Naive thymus-derived CD4-positive, alpha-beta T cell (primary cell): ENCODE measurements at regions not wholly inside any gene's neighbourhood (a gene's known extent, or its start where the extent isn't known, plus 50 kb on each side); places are given as distances from the start of the nearest gene placed in this dataset.

Experiments used
- ATAC-seq: fragments of 150-1000 bp; cut with Tn5 transposase; 2 replicates; pipeline ENCODE4 v1.10.0; 2021; ENCODE audit warnings: mild to moderate bottlenecking, moderate library complexity
- CTCF ChIA-PET: fragments of 350-600 bp; sonication (Branson Sonifier 250); formaldehyde crosslinking; loops from one replicate; lab custom pipeline; 2021; ENCODE audit warnings: antibody characterized with exemption; lab: Charles Lee
- POLR2A ChIA-PET: fragments of 350-600 bp; sonication (Branson Sonifier 250); formaldehyde crosslinking; loops from one replicate; lab custom pipeline; 2021; ENCODE audit warnings: antibody characterized with exemption, inconsistent platforms; lab: Charles Lee
- DNase-seq, 9 donors: peaks; one replicate each; pipeline versions ENCODE4 v3.0.0 to v3.0.0-alpha.2; 2020 to 2022; ENCODE audit warnings: mixed read lengths in 1 of 9
- H3K27ac ChIP-seq: one replicate; pipeline ENCODE4 v1.7.0; 2013; ENCODE audit warnings: mild to moderate bottlenecking, low read depth, low read length, moderate library complexity
- H3K27me3 ChIP-seq, 2 donors: one replicate each; pipeline ENCODE4 v1.7.0; 2013; ENCODE audit warnings: low read length in 2 of 2, mild to moderate bottlenecking in 2 of 2, moderate library complexity in 2 of 2; ENCODE audit not compliant: control insufficient read depth in 2 of 2, insufficient read depth in 2 of 2
- H3K36me3 ChIP-seq, 3 experiments: 1 replicate in 2 of 3; 2 replicates in 1 of 3; pipeline ENCODE4 v1.7.0; 2013; ENCODE audit warnings: low read length in 3 of 3, mild to moderate bottlenecking in 3 of 3, moderate library complexity in 1 of 3; ENCODE audit not compliant: insufficient read depth in 3 of 3, control insufficient read depth in 2 of 3
- H3K4me1 ChIP-seq, 2 donors: one replicate each; pipeline ENCODE4 v1.7.0; 2013; ENCODE audit warnings: low read length in 2 of 2, mild to moderate bottlenecking in 2 of 2, moderate library complexity in 1 of 2; ENCODE audit not compliant: control insufficient read depth in 2 of 2, insufficient read depth in 2 of 2
- H3K4me3 ChIP-seq: 2 replicates; pipeline ENCODE4 v1.7.0; 2013; ENCODE audit warnings: mild to moderate bottlenecking, low read length
- H3K9me3 ChIP-seq, 3 experiments: 1 replicate in 2 of 3; 2 replicates in 1 of 3; pipeline ENCODE4 v1.7.0; 2013; ENCODE audit warnings: low read length in 3 of 3; ENCODE audit not compliant: control insufficient read depth in 2 of 3
- H3K27ac Mint-ChIP-seq, 9 donors: one replicate each; pipeline ENCODE4 v1.8.0; 2020 to 2022; ENCODE audit warnings: mixed read lengths in 9 of 9, mild to moderate bottlenecking in 8 of 9, moderate library complexity in 5 of 9, inconsistent platforms in 2 of 9
- H3K27me3 Mint-ChIP-seq, 5 donors: one replicate each; pipeline ENCODE4 v1.8.0; 2021 to 2022; ENCODE audit warnings: mixed read lengths in 5 of 5, mild to moderate bottlenecking in 1 of 5
- H3K36me3 Mint-ChIP-seq, 5 donors: one replicate each; pipeline ENCODE4 v1.8.0; 2020 to 2022; ENCODE audit warnings: mixed read lengths in 5 of 5, mild to moderate bottlenecking in 3 of 5, inconsistent platforms in 1 of 5
- H3K4me1 Mint-ChIP-seq, 7 donors: one replicate each; pipeline ENCODE4 v1.8.0; 2020 to 2022; ENCODE audit warnings: mixed read lengths in 7 of 7, mild to moderate bottlenecking in 3 of 7, inconsistent platforms in 1 of 7
- H3K4me3 Mint-ChIP-seq, 10 donors: one replicate each; pipeline ENCODE4 v1.8.0; 2020 to 2022; ENCODE audit warnings: mild to moderate bottlenecking in 10 of 10, mixed read lengths in 10 of 10, moderate library complexity in 6 of 10, inconsistent platforms in 2 of 10
- H3K9me3 Mint-ChIP-seq, 11 donors: one replicate each; pipeline ENCODE4 v1.8.0; 2020 to 2022; ENCODE audit warnings: mixed read lengths in 11 of 11, mild to moderate bottlenecking in 4 of 11, inconsistent platforms in 1 of 11, moderate library complexity in 1 of 11
- intact Hi-C, 2 donors: fragments of 100-400 bp; cut with micrococcal nuclease; formaldehyde crosslinking; loops; one replicate each; pipeline ENCODE4 v1.15.1; 2023

DNA sequence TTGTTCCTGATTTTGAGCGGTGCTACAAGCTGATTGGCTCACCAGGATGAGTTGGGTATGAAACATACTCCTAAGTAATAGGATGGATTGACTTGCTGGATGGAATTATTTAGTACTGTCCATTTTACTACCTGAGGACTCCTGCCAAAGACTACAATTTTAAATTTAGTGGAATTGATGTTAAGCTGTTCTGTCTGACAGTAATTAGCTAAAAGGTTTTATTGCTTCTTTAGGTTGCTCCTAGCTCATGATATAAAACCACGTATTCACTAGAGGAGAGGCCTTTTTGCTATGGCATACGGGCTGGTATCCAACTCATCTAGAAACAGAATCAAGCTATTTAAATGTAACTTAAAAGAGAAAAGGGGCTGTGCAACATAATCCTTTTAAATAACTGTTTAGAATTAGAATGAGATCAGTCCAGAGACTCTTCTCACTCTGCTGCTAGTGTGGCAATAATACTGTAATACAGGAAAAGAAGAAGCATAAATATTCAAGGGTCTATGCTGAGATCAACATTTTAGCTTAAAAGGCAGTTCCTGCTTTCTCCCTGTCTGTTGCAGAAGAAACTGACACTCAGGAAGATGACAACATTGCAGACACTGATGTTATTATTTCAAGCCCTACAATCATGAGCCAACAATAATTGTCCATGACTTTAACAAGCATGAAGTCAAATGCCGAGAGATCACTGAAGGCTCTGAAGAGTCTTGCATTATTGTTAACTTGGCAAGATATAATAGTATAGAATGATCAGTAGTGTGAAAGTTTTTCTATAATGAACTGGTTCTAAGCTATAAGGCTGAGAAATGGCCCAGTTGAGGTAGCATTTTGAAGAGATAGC, 258.7 kb upstream of the ADGRL4 start:
- H3K4me3 Mint-ChIP-seq: no peak overlapping the region
- no peaks in the 10 kb centered on the region for H3K9me3 ChIP-seq
- no peak overlapping the region for H3K27ac ChIP-seq
- H3K9me3 Mint-ChIP-seq: peaks cover 0 to under 1% (median 0%) of the 10 kb centered on the region in 11 donors
- H3K4me3 ChIP-seq: no peak overlapping the region
- H3K36me3 ChIP-seq: no peaks in the 10 kb centered on the region
- no peaks in the 10 kb centered on the region for H3K4me1 Mint-ChIP-seq
- no peaks in the 10 kb centered on the region for H3K27me3 Mint-ChIP-seq
- DNase-seq: no peak
- H3K36me3 Mint-ChIP-seq: no peaks in the 10 kb centered on the region
- intact Hi-C loops: no loop called here
- no peaks in the 10 kb centered on the region for H3K4me1 ChIP-seq
- no peak overlapping the region for H3K27ac Mint-ChIP-seq
- no peak for ATAC-seq
- CTCF ChIA-PET: no interaction called here
- no peaks in the 10 kb centered on the region for H3K27me3 ChIP-seq
- POLR2A ChIA-PET: no interaction called here

GRCh38 chr1:79264285-79264684, 257.8 kb upstream of the ADGRL4 start:
- no peak overlapping the region for H3K27ac Mint-ChIP-seq
- Histone ChIP-seq H3K27ac (no peak overlapping the region), H3K9me3 (no peaks in the 10 kb centered on the region), H3K27me3 (no peaks in the 10 kb centered on the region), H3K36me3 (no peaks in the 10 kb centered on the region), H3K4me3 (no peak overlapping the region), H3K4me1 (no peaks in the 10 kb centered on the region)
- ChIA-PET CTCF (no interaction called here), POLR2A (no interaction called here)
- H3K4me3 Mint-ChIP-seq: no peak overlapping the region
- intact Hi-C loops: no loop called here
- no peaks in the 10 kb centered on the region for H3K36me3 Mint-ChIP-seq
- ATAC-seq (no peak), DNase-seq (no peak)
- no peaks in the 10 kb centered on the region for H3K27me3 Mint-ChIP-seq
- H3K4me1 Mint-ChIP-seq: no peaks in the 10 kb centered on the region
- H3K9me3 Mint-ChIP-seq: peaks cover 0 to 2% (median 0%) of the 10 kb centered on the region in 11 donors

GRCh38 chr1:79262745-79263258, 256.3 kb upstream of the ADGRL4 start:
- no peak for DNase-seq
- Histone ChIP-seq H3K9me3 (no peaks in the 10 kb centered on the region), H3K4me1 (no peaks in the 10 kb centered on the region), H3K27me3 (no peaks in the 10 kb centered on the region), H3K4me3 (no peak overlapping the region), H3K36me3 (no peaks in the 10 kb centered on the region), H3K27ac (no peak overlapping the region)
- H3K36me3 Mint-ChIP-seq: no peaks in the 10 kb centered on the region
- no peaks in the 10 kb centered on the region for H3K4me1 Mint-ChIP-seq
- POLR2A ChIA-PET: no interaction called here
- CTCF ChIA-PET: no interaction called here
- no peaks in the 10 kb centered on the region for H3K27me3 Mint-ChIP-seq
- H3K9me3 Mint-ChIP-seq: peaks cover 0 to 3% (median 0%) of the 10 kb centered on the region in 11 donors
- intact Hi-C loops: no loop called here
- no peak overlapping the region for H3K4me3 Mint-ChIP-seq
- ATAC-seq: no peak
- no peak overlapping the region for H3K27ac Mint-ChIP-seq

GRCh38 chr1:79259390-79260336, 253.1 kb upstream of the ADGRL4 start:
- POLR2A ChIA-PET: no interaction called here

GRCh38 chr1:79255421-79255820, 248.9 kb upstream of the ADGRL4 start:
- H3K27ac ChIP-seq: no peak overlapping the region

More at GRCh38 chr1:79259390-79260336, 253.1 kb upstream of the ADGRL4 start:
- Mint-ChIP-seq H3K4me1 (no peaks in the 10 kb centered on the region), H3K4me3 (no peak overlapping the region), H3K36me3 (no peaks in the 10 kb centered on the region), H3K9me3 (peaks cover 0 to 3% (median 0%) of the 10 kb centered on the region in 11 donors), H3K27ac (no peak overlapping the region), H3K27me3 (no peaks in the 10 kb centered on the region)
- no peaks in the 10 kb centered on the region for H3K36me3 ChIP-seq
- no peaks in the 10 kb centered on the region for H3K27me3 ChIP-seq
- DNase-seq (no peak), ATAC-seq (no peak)
- CTCF ChIA-PET: no interaction called here
- intact Hi-C loops: no loop called here
- no peaks in the 10 kb centered on the region for H3K4me1 ChIP-seq
- no peak overlapping the region for H3K4me3 ChIP-seq
- no peaks in the 10 kb centered on the region for H3K9me3 ChIP-seq
- no peak overlapping the region for H3K27ac ChIP-seq

DNA sequence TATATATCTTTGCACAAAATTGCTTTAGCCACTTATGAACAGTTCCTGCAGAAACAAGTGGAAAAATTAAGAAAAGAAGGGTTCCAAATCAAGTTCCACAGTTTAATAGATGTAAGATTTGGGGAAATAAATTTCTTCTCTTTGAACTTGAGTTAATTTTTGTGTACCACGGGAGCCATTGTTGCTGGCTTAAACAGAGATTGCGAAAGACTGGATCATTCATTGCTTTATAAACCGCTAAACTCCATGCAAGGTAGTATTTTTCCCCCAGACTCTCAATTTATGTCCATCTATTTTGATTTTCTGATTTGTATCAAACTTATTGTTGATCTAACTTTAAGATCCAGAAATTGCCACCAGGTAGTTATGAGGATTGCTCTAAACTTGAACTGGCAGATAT, 246.1 kb upstream of the ADGRL4 start:
- Histone ChIP-seq H3K36me3 (no peaks in the 10 kb centered on the region), H3K4me3 (no peak overlapping the region), H3K27ac (no peak overlapping the region), H3K27me3 (no peaks in the 10 kb centered on the region), H3K4me1 (no peaks in the 10 kb centered on the region), H3K9me3 (no peaks in the 10 kb centered on the region)
- Mint-ChIP-seq H3K9me3 (no peaks in the 10 kb centered on the region), H3K4me1 (no peaks in the 10 kb centered on the region), H3K27me3 (no peaks in the 10 kb centered on the region), H3K27ac (no peak overlapping the region), H3K4me3 (no peak overlapping the region), H3K36me3 (no peaks in the 10 kb centered on the region)
- intact Hi-C loops: no loop called here
- CTCF ChIA-PET: no interaction called here
- no peak for ATAC-seq
- no peak for DNase-seq
- POLR2A ChIA-PET: no interaction called here

More at GRCh38 chr1:79255421-79255820, 248.9 kb upstream of the ADGRL4 start:
- intact Hi-C loops: no loop called here
- Histone ChIP-seq H3K36me3 (no peaks in the 10 kb centered on the region), H3K27me3 (no peaks in the 10 kb centered on the region), H3K4me3 (no peak overlapping the region), H3K9me3 (no peaks in the 10 kb centered on the region), H3K4me1 (no peaks in the 10 kb centered on the region)
- H3K9me3 Mint-ChIP-seq: peaks cover 0 to 3% (median 0%) of the 10 kb centered on the region in 11 donors
- ChIA-PET CTCF (no interaction called here), POLR2A (no interaction called here)
- no peaks in the 10 kb centered on the region for H3K36me3 Mint-ChIP-seq
- no peak overlapping the region for H3K4me3 Mint-ChIP-seq
- H3K4me1 Mint-ChIP-seq: no peaks in the 10 kb centered on the region
- ATAC-seq (no peak), DNase-seq (no peak)
- H3K27ac Mint-ChIP-seq: no peak overlapping the region
- H3K27me3 Mint-ChIP-seq: no peaks in the 10 kb centered on the region
